NCI-H748 (cell line): ENCODE measurements at regions not wholly inside any gene's neighbourhood (a gene's known extent, or its start where the extent isn't known, plus 50 kb on each side); places are given as distances from the start of the nearest gene placed in this dataset.
"Not testable (repeated sequence)": the region's sequence is repeated elsewhere in the genome, so short reads cannot be mapped to it uniquely, and the experiment has no call there.

Experiments used
- DNase-seq: peaks from one replicate; lab custom pipeline; 2025; ENCODE audit not compliant: unreplicated experiment; lab: John Stamatoyannopoulos, UW

- DNase-seq: no peak
Observed at GRCh38 chr6:140438346-140438735, 1063.9 kb upstream of the CITED2 start.

GRCh38 chr6:140437619-140438345 is 1063.3 kb upstream of the CITED2 start:
- DNase-seq: no peak

- no peak for DNase-seq
Observed at GRCh38 chr6:140436023-140436811, 1061.8 kb upstream of the CITED2 start.

GRCh38 chr6:140434761-140435160 is 1060.3 kb upstream of the CITED2 start:
- no peak for DNase-seq

- DNase-seq: no peak
Observed at GRCh38 chr6:140433072-140433471, 1058.6 kb upstream of the CITED2 start.

GRCh38 chr6:140427842-140428241 is 1053.4 kb upstream of the CITED2 start:
- DNase-seq: no peak

- DNase-seq: peak; percentile 6
Observed at GRCh38 chr6:140414966-140415620, 1040.6 kb upstream of the CITED2 start.

GRCh38 chr6:140403020-140403419 is 1028.6 kb upstream of the CITED2 start:
- no peak for DNase-seq

- no peak for DNase-seq
Observed at GRCh38 chr6:140401761-140402160, 1027.3 kb upstream of the CITED2 start.

- DNase-seq: no peak
Observed at GRCh38 chr6:140398076-140398475, 1023.6 kb upstream of the CITED2 start.

- DNase-seq: no peak
Observed at GRCh38 chr6:140397106-140397505, 1022.7 kb upstream of the CITED2 start.

GRCh38 chr6:140393665-140394540 is 1019.5 kb upstream of the CITED2 start:
- DNase-seq: peak; percentile 86

GRCh38 chr6:140388815-140389214 is 1014.4 kb upstream of the CITED2 start:
- no peak for DNase-seq

- DNase-seq: peak; percentile 27
Observed at GRCh38 chr6:140388192-140388802, 1013.8 kb upstream of the CITED2 start.

GRCh38 chr6:140385679-140386078 is 1011.2 kb upstream of the CITED2 start:
- no peak for DNase-seq

GRCh38 chr6:140382355-140382754 is 1007.9 kb upstream of the CITED2 start:
- no peak for DNase-seq

GRCh38 chr6:140380427-140381218 is 1006.2 kb upstream of the CITED2 start:
- no peak for DNase-seq

GRCh38 chr6:140379919-140380318 is 1005.5 kb upstream of the CITED2 start:
- no peak for DNase-seq

- DNase-seq: no peak
Observed at GRCh38 chr6:140376209-140376608, 1001.8 kb upstream of the CITED2 start.

GRCh38 chr6:140373728-140374127 is 999.3 kb upstream of the CITED2 start:
- DNase-seq: not testable (repeated sequence)
